SH-SY5Y (cell line): ENCODE measurements at regions not wholly inside any gene's neighbourhood (a gene's known extent, or its start where the extent isn't known, plus 50 kb on each side); places are given as distances from the start of the nearest gene placed in this dataset.

ENCODE experiments used
- GATA2 ChIP-seq: IDR thresholded peaks from 2 replicates; pipeline ENCODE4 v1.6.1; 2011; ENCODE audit warnings: mild to moderate bottlenecking, low read depth, low read length
- GATA3 ChIP-seq: IDR thresholded peaks from 2 replicates; pipeline ENCODE4 v1.6.1; 2011; ENCODE audit warnings: low read depth, mild to moderate bottlenecking, low read length, moderate library complexity

GRCh38 chr18:51603551-51603950 lies 406.1 kb upstream of the MEX3C start:
- TF ChIP-seq GATA3 (no peak), GATA2 (no peak)
